SW 1271 (cell line): ENCODE measurements at regions not wholly inside any gene's neighbourhood (a gene's known extent, or its start where the extent isn't known, plus 50 kb on each side); places are given as distances from the start of the nearest gene placed in this dataset.

Source experiments
- DNase-seq, 2 experiments: peaks; one replicate each; lab custom pipeline; 2025; lab: John Stamatoyannopoulos, UW

DNA sequence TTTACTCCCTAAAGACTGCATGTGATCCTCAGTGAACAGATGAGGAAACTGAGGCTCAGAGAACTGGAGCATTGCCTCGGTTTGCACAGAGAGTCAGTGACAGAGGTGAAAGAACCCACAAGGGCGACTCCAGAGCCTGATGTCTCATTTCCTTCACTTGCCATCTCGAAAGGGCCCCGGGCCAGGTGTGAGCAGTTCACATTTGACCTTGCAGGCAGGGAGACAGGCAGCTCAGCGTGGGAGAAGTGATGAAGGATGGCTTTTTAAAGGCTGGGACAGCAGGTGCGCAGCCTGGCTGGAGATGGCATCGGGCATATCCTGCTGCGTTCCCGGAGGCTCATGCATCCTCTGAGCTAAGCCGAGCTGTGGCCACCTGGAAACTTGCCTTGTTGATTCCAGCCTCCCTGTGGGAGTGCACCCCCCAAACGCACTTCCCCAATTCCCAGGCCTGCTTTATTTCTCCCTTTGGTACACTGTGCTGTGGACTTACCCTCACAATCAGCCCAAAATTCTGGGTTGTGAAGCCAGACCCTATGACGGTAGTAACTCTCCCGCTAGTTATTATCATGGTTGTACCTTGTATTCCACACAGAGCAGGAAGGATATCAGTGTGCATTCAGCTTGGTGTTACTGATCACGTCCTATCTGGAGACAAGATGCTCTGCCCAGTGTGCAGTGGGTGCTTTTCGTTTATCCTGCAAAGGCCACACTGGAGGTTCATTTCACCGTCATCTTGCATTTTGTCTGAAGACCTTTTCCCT, 753.2 kb upstream of the EEF2KMT start:
- DNase-seq, result no peak

DNA sequence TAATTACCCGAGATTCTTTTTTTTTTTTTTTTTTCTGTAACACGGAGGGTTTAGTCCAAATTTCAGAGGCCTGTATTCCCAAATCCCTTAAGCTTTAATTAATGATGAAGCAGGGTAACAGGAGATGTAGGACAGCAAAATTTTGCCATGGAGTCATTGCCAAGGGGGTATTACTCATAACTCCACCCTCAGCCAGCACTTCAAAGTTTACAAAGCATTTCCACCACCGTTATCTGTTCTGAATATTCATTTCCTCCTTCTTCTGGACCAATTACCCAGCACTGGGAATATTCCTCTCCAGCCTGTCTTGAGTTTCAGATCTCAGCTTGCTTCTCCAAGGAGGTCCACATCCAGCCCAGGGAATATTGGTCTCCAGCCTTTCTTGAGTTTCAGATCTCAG, 747.5 kb upstream of the EEF2KMT start:
- DNase-seq, result no peak

DNA sequence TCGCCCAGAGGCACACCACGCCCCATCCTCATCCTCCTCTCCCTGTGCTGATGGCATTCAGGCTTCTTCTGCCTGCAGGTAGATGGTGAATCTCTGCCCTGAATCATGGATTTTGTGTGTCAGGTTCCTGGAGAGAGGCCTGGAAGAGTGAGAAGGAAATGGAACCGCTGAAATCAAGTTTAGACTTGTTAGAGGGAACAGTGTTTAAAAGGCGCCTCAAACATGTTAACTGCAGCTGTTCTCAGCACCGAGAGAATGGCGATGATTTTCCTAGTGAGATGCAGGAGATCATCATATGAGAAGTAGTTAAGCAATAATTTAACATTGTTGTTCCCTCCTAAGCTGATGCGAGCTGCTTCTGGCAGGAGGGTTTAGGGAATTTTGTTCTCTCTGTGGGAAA, 744.4 kb upstream of the EEF2KMT start:
- no peak for DNase-seq

DNA sequence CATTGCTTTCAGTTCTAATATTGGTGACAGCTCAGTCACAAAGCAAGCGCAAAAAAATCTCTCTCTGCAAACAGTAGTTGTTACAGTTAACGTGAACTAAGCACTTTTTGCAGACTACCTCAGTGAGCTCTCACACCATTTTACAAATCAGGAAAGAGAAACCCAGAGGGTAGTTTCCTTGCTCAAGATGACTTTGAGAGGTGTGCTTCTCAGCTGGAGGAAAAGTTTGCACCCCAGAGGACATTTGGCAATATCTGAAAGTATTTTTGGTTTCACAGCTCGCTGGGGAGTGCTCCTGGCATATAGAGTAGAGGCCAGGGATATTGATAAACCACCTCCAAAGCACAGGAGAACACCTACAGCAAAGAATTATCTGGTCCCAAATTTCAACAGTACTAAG, 741.1 kb upstream of the EEF2KMT start:
- no peak for DNase-seq

GRCh38 chr16:5838071-5838470, 740.5 kb upstream of the EEF2KMT start:
- no peak for DNase-seq

- DNase-seq, result no peak
Measured at GRCh38 chr16:5837007-5837670, 739.5 kb upstream of the EEF2KMT start.

DNA sequence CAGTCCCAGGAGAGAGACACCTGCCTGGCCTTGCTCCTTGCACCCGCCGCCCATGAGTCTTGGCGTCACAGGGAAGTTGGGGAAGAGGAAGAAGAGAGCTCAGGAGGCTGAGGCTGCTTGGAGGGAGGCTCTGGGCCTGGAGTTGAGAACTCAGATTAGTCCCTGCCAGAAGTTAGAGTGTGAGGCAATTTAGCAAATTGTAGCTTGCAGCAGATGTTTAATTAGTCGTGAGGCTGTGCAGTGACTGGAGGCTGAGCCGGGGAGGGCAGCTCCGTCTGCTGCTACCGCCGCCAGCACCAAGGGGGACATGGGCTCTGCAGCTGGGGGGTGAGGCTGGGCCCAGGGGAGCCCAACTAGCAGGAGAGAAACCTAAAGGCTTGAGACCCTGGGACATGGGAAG, 738.3 kb upstream of the EEF2KMT start:
- DNase-seq, result no peak

GRCh38 chr16:5826332-5826731, 728.7 kb upstream of the EEF2KMT start:
- DNase-seq, result no peak

- no peak for DNase-seq
Measured at GRCh38 chr16:5820472-5820871, 722.9 kb upstream of the EEF2KMT start.

- DNase-seq, result no peak
Measured at GRCh38 chr16:5815570-5816237, 718.1 kb upstream of the EEF2KMT start.

GRCh38 chr16:5801396-5801795, 703.8 kb upstream of the EEF2KMT start:
- DNase-seq, result no peak

- no peak for DNase-seq
Measured at GRCh38 chr16:5793556-5793955, 696.0 kb upstream of the EEF2KMT start.

- no peak for DNase-seq
Measured at GRCh38 chr16:5791011-5791657, 693.5 kb upstream of the EEF2KMT start.

GRCh38 chr16:5790512-5790911, 692.9 kb upstream of the EEF2KMT start:
- DNase-seq, result no peak

- no peak for DNase-seq
Measured at GRCh38 chr16:5789033-5789432, 691.4 kb upstream of the EEF2KMT start.

GRCh38 chr16:5781436-5781835, 683.8 kb upstream of the EEF2KMT start:
- no peak for DNase-seq

DNA sequence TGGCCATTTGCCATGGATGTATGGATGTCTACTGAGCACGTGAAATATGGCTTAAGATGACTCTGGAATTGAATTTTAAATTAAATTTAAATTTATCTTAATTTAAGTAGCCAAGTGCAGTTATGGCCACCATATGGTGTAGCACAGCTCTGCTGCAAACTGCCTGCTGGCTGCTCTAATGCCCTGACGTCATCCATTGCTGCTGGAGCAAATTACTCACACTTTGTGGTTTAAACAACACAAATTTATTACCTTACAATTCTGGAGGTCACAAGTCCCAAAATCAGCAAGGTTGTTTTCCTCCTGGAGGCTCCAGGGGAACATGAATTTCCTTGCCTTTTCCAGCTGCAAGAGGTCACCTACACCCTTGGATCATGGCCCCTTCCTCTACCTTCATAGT, 679.3 kb upstream of the EEF2KMT start:
- no peak for DNase-seq

DNA sequence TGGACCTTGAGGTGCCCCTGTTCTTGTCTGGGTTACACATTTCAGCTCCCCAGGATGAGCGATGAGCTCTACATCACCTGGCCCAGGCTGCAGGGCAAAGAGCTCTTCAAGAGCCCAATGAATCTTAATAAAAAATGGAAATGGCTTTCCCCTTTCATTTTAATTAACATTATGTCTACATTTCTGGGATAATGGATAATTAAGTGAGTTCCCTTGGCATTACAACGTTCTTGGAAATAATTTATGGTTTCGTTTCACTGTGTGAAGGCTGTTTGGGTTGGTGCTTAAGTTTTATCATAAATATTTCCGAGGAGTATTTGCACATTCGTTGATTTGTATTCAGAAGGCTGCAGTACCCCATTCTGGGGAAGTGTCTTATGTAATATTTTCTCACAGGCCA, 678.3 kb upstream of the EEF2KMT start:
- no peak for DNase-seq

- no peak for DNase-seq
Measured at GRCh38 chr16:5770118-5770517, 672.5 kb upstream of the EEF2KMT start.

- DNase-seq, result no peak
Measured at GRCh38 chr16:5769513-5769912, 671.9 kb upstream of the EEF2KMT start.

DNA sequence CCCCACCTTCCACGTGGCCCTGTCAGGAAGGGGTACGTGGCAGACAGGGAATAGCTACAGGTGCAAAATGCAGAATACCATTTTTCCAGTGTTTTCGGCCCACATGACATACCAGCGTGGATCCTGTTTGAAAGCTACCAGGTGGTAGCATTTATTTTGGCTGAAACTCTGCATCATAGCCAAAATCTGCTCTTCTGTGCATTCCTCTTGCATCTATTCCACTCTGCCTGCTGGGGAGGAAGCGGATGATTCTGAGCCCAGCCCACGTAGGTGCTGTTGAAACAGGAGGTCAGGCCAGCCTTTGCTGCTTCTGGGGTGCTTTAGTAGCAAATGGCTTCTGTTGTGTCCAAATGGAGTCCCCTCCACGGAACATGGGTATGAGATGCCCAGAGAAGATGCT, 670.9 kb upstream of the EEF2KMT start:
- DNase-seq, result no peak

DNA sequence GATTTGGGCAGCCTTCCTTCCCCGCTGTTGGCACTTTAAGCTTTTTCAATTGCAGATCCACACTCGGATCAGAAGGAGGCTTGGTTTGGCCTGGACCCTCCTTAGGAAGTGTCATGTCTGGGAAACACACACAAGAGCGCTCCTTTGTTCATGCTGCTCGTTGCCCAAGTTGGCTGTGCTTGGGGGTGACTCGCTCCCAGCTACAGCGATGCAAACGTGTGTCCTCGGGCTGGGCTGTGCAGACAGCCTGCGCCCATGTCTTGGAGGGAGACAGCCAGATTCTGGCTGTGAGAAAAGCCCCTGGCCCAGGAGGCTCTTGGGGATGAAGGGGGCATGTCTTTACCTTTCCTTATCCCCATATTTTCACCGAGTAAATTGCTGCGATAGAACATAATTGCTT, 665.6 kb upstream of the EEF2KMT start:
- DNase-seq, result no peak

DNA sequence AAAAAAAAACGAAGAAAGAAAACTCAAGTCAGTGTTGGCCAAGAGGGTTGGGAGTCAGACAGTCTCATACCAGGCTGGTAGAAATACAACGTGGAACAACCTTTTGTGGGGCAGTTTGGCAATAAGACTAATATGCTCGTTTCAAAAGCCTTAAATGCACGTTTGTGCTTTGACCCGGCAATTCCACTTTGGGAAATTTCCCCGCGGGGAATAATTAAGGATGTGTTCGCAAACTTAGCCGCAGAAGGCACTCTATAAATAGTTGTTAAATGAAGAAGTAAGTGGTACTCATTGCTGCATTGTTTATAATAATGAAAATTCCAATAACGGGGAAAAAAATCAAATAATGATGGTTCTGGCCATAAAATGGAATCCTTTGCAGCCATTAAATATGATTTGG, 664.8 kb upstream of the EEF2KMT start:
- no peak for DNase-seq
